Neural cell (in vitro differentiated cells): ENCODE measurements at regions not wholly inside any gene's neighbourhood (a gene's known extent, or its start where the extent isn't known, plus 50 kb on each side); places are given as distances from the start of the nearest gene placed in this dataset.

Source experiments
- H2AFZ ChIP-seq: fragments of 200-600, 300-800 bp; sonication (generic), shearing (Covaris generic); 2 replicates; pipeline ENCODE4 v1.6.0; 2014; ENCODE audit warnings: low read depth, mild to moderate bottlenecking, antibody characterized with exemption, low read length, moderate library complexity
- H3F3A ChIP-seq: fragments of 200-600 bp; shearing (Covaris generic); 2 replicates; pipeline ENCODE4 v1.6.1; 2016; ENCODE audit warnings: mild to moderate bottlenecking, moderate library complexity, mixed read lengths, antibody characterized with exemption, low read length; ENCODE audit not compliant: insufficient read depth, poor library complexity, severe bottlenecking
- H3K27ac ChIP-seq: fragments of 200-600, 300-800 bp; sonication (generic), shearing (Covaris generic); 2 replicates; pipeline ENCODE4 v1.5.1; 2014; ENCODE audit warnings: mild to moderate bottlenecking, low read length, moderate library complexity
- H3K27me3 ChIP-seq: fragments of 300-800, 200-600 bp; sonication (generic), shearing (Covaris generic); 2 replicates; pipeline ENCODE4 v1.6.0; 2014; ENCODE audit warnings: mild to moderate bottlenecking, low read depth, low read length, moderate library complexity; ENCODE audit not compliant: insufficient read depth
- H3K36me3 ChIP-seq: fragments of 300-800, 200-600 bp; sonication (generic), shearing (Covaris generic); 2 replicates; pipeline ENCODE4 v1.5.1; 2014; ENCODE audit warnings: mild to moderate bottlenecking, antibody characterized with exemption, low read length, moderate library complexity; ENCODE audit not compliant: insufficient read depth
- H3K4me2 ChIP-seq: fragments of 300-800, 200-600 bp; sonication (generic), shearing (Covaris generic); 2 replicates; pipeline ENCODE4 v1.6.0; 2014; ENCODE audit warnings: mild to moderate bottlenecking, low read length
- H3K4me3 ChIP-seq: fragments of 300-800, 200-600 bp; sonication (generic), shearing (Covaris generic); 2 replicates; pipeline ENCODE4 v1.5.1; 2014; ENCODE audit warnings: mild to moderate bottlenecking, low read length, moderate library complexity
- H3K79me2 ChIP-seq: fragments of 200-600 bp; shearing (Covaris generic); replicated peaks from 2 replicates; pipeline ENCODE4 v1.6.0; 2014; ENCODE audit warnings: mild to moderate bottlenecking, low read length, moderate library complexity; ENCODE audit not compliant: insufficient read depth
- H3K9ac ChIP-seq: fragments of 300-800, 200-600 bp; sonication (generic), shearing (Covaris generic); 2 replicates; pipeline ENCODE4 v1.6.1; 2016; ENCODE audit warnings: mild to moderate bottlenecking, low read length, mixed read lengths
- H3K9me2 ChIP-seq: fragments of 200-600 bp; shearing (Covaris generic); 2 replicates; pipeline ENCODE4 v1.6.1; 2016; ENCODE audit warnings: mild to moderate bottlenecking, low read length, mixed read lengths; ENCODE audit not compliant: insufficient read depth
- H3K9me3 ChIP-seq: fragments of 200-600, 300-800 bp; sonication (generic), shearing (Covaris generic); 2 replicates; pipeline ENCODE4 v1.6.1; 2016; ENCODE audit warnings: mild to moderate bottlenecking, mixed run types, low read length, moderate library complexity, mixed read lengths
- H4K20me1 ChIP-seq: fragments of 200-600 bp; shearing (Covaris generic); 2 replicates; pipeline ENCODE4 v1.6.1; 2016; ENCODE audit warnings: mild to moderate bottlenecking, mixed run types; ENCODE audit not compliant: insufficient read depth
- CTCF ChIP-seq: fragments of 450-650 bp; IDR thresholded peaks from 2 replicates; pipeline ENCODE4 v1.5.1; 2014; ENCODE audit warnings: antibody characterized with exemption, mild to moderate bottlenecking, moderate library complexity; ENCODE audit not compliant: poor library complexity, severe bottlenecking
- EP300 ChIP-seq: fragments of 450-650 bp; conservative IDR thresholded peaks from 2 replicates; pipeline ENCODE4 v1.6.1; 2014; ENCODE audit warnings: antibody characterized with exemption, mild to moderate bottlenecking, moderate library complexity; ENCODE audit not compliant: poor library complexity, severe bottlenecking
- EZH2 ChIP-seq: fragments of 200-600, 300-800 bp; shearing (Covaris generic), sonication (generic); IDR thresholded peaks from 2 replicates; pipeline ENCODE4 v1.6.1; 2014; ENCODE audit warnings: antibody characterized with exemption, low read length, borderline replicate concordance, mild to moderate bottlenecking; ENCODE audit not compliant: insufficient read depth, poor library complexity, severe bottlenecking
- MXI1 ChIP-seq: fragments of 450-650 bp; conservative IDR thresholded peaks from 2 replicates; pipeline ENCODE4 v1.6.1; 2014; ENCODE audit warnings: antibody characterized with exemption, mild to moderate bottlenecking; ENCODE audit not compliant: poor library complexity, severe bottlenecking
- POLR2AphosphoS5 ChIP-seq: IDR thresholded peaks from 2 replicates; pipeline ENCODE4 v1.6.1; 2012
- RAD21 ChIP-seq: fragments of 450-650 bp; conservative IDR thresholded peaks from 2 replicates; pipeline ENCODE4 v1.6.1; 2014; ENCODE audit warnings: antibody characterized with exemption, mild to moderate bottlenecking, moderate library complexity
- REST ChIP-seq: IDR thresholded peaks from 2 replicates; pipeline ENCODE4 v1.6.1; 2012; ENCODE audit warnings: borderline replicate concordance
- SMC3 ChIP-seq: fragments of 450-650 bp; conservative IDR thresholded peaks from 2 replicates; pipeline ENCODE4 v1.6.1; 2014; ENCODE audit warnings: antibody characterized with exemption, mild to moderate bottlenecking, moderate library complexity; ENCODE audit not compliant: poor library complexity
- TAF1 ChIP-seq: IDR thresholded peaks from 2 replicates; pipeline ENCODE4 v1.6.1; 2012; ENCODE audit warnings: low read depth

- Histone ChIP-seq H3F3A (no peaks in the 10 kb centered on the region), H3K9me2 (no peaks in the 10 kb centered on the region), H2AFZ (no peak overlapping the region), H3K27ac (no peak overlapping the region), H3K27me3 (no peaks in the 10 kb centered on the region), H3K4me2 (no peak overlapping the region), H3K9me3 (no peaks in the 10 kb centered on the region), H3K79me2 (no peaks in the 10 kb centered on the region), H3K4me3 (no peak overlapping the region), H3K9ac (no peak overlapping the region), H3K36me3 (no peaks in the 10 kb centered on the region), H4K20me1 (no peaks in the 10 kb centered on the region)
- TF ChIP-seq MXI1: no peak
These were observed 169.7 kb upstream of the SATB2 start for GRCh38 chr2:199627417-199627816.

GRCh38 chr2:199624958-199625357 is 167.2 kb upstream of the SATB2 start:
- Histone ChIP-seq H3K9me2 (no peaks in the 10 kb centered on the region), H3K27me3 (no peaks in the 10 kb centered on the region), H3K4me3 (no peak overlapping the region), H3K79me2 (no peaks in the 10 kb centered on the region), H3K36me3 (no peaks in the 10 kb centered on the region), H3K9me3 (no peaks in the 10 kb centered on the region), H3F3A (no peaks in the 10 kb centered on the region), H3K9ac (no peak overlapping the region), H3K27ac (no peak overlapping the region), H3K4me2 (no peak overlapping the region), H2AFZ (no peak overlapping the region), H4K20me1 (no peaks in the 10 kb centered on the region)
- TF ChIP-seq POLR2AphosphoS5: no peak
- TF ChIP-seq RAD21: no peak
- TF ChIP-seq TAF1: no peak
- TF ChIP-seq EZH2: no peak
- TF ChIP-seq EP300: no peak

GRCh38 chr2:199612509-199613130 is 154.9 kb upstream of the SATB2 start:
- H3K36me3 ChIP-seq: no peaks in the 10 kb centered on the region
- TF ChIP-seq CTCF (no peak), EP300 (no peak), MXI1 (no peak), REST (no peak), POLR2AphosphoS5 (no peak), TAF1 (no peak), RAD21 (no peak), SMC3 (no peak), EZH2 (no peak)
- no peaks in the 10 kb centered on the region for H3K27me3 ChIP-seq
- no peak overlapping the region for H3K27ac ChIP-seq
- no peak overlapping the region for H3K4me2 ChIP-seq
- no peaks in the 10 kb centered on the region for H4K20me1 ChIP-seq
- no peak overlapping the region for H2AFZ ChIP-seq
- H3K9ac ChIP-seq: no peak overlapping the region
- H3F3A ChIP-seq: no peaks in the 10 kb centered on the region
- no peaks in the 10 kb centered on the region for H3K9me2 ChIP-seq
- H3K4me3 ChIP-seq: no peak overlapping the region
- no peaks in the 10 kb centered on the region for H3K9me3 ChIP-seq
- no peaks in the 10 kb centered on the region for H3K79me2 ChIP-seq
